ENCODE measurements at regions not wholly inside any gene's neighbourhood (a gene's known extent, or its start where the extent isn't known, plus 50 kb on each side); places are given as distances from the start of the nearest gene placed in this dataset.

- peak; percentile 100 for ATAC-seq
- TF ChIP-seq CHD2 (IDR thresholded peaks at IDR 0.05; ENCODE audit: low read length, partially characterized antibody) (no peak), HES2 (IDR thresholded peaks at IDR 0.05) (no peak), FOSL2 (IDR thresholded peaks at IDR 0.05) (no peak), FOSL2 (CRISPR knock-in tag; IDR thresholded peaks at IDR 0.05) (0 out of 2 replicates have a peak, but pooled peaks have one; percentile 29), TP53 (CRISPR knock-in tag; IDR thresholded peaks at IDR 0.05) (no peak), FOXS1 (CRISPR knock-in tag; IDR thresholded peaks at IDR 0.05) (no peak), CBX2 (IDR thresholded peaks at IDR 0.05; ENCODE audit: borderline replicate concordance, low read depth) (no peak), EHMT2 (IDR thresholded peaks at IDR 0.05; ENCODE audit: low read depth) (no peak), ZFP36 (IDR thresholded peaks at IDR 0.05; ENCODE audit: borderline replicate concordance, partially characterized antibody) (no peak), HOXB13 (CRISPR knock-in tag; IDR thresholded peaks at IDR 0.05; ENCODE audit: low read depth) (no peak), BCL3 (IDR thresholded peaks at IDR 0.05) (no peak), NR3C1 (IDR thresholded peaks at IDR 0.05) (no peak), CHD4 (IDR thresholded peaks at IDR 0.05; ENCODE audit: borderline replicate concordance) (no peak), CTCF (IDR thresholded peaks at IDR 0.05) (peak; percentile 75), PBX3 (IDR thresholded peaks at IDR 0.05) (no peak), BHLHE40 (IDR thresholded peaks at IDR 0.05; ENCODE audit: low read depth, low read length) (no peak), SREBF2 (IDR thresholded peaks at IDR 0.05) (no peak), MAX (IDR thresholded peaks at IDR 0.05) (peak; percentile 38), EP300 (IDR thresholded peaks at IDR 0.05) (no peak), RCOR1 (IDR thresholded peaks at IDR 0.05; ENCODE audit: low read depth, low read length) (no peak), EHF (CRISPR knock-in tag; IDR thresholded peaks at IDR 0.05) (no peak), ATOH8 (CRISPR knock-in tag; IDR thresholded peaks at IDR 0.05; ENCODE audit: low read depth) (no peak), HEYL (CRISPR knock-in tag; IDR thresholded peaks at IDR 0.05) (no peak), RNF2 (IDR thresholded peaks at IDR 0.05; ENCODE audit: borderline replicate concordance, low read depth) (no peak), TFCP2L1 (CRISPR knock-in tag; IDR thresholded peaks at IDR 0.05) (no peak), E2F6 (IDR thresholded peaks at IDR 0.05; ENCODE audit: borderline replicate concordance, low read depth) (no peak), CBX8 (IDR thresholded peaks at IDR 0.05) (no peak), SMC3 (IDR thresholded peaks at IDR 0.05) (peak; percentile 83), MYC (IDR thresholded peaks at IDR 0.05; ENCODE audit: borderline replicate concordance, low read length) (no peak), RAD21 (conservative IDR thresholded peaks at IDR 0.05 in 1 of 2, IDR thresholded peaks at IDR 0.05 in 1 of 2) (peak; percentile 76), ZNF302 (CRISPR knock-in tag; IDR thresholded peaks at IDR 0.05) (no peak), MAFK (IDR thresholded peaks at IDR 0.05; ENCODE audit: partially characterized antibody) (peak; percentile 52), ESRRA (IDR thresholded peaks at IDR 0.05; ENCODE audit: borderline replicate concordance, low read length) (no peak)
- Histone ChIP-seq H3K4me3 (no peak overlapping the region), H3K4me1 (no peaks in the 10 kb centered on the region), H3K9me3 (no peaks in the 10 kb centered on the region), H3K4me2 (peak overlapping the region; percentile 54), H3K27ac (peak overlapping the region in 1 of 2 experiments; percentile 72; a peak in 3 of 6 replicates)
- peak; percentile 67 for FAIRE-seq
- peak; percentile 75 to 80 for DNase-seq (ENCODE audit: low read depth in 1 of 2, low spot score in 1 of 2)
- POLR2A ChIA-PET, result interaction anchor here (1.0 kb wide), 2 partner anchors 74 to 188 kb away, joined by 3 to 4 read pairs; partner anchors contain the start of gene NAP1L1
- WGBS (ENCODE audit: missing lambda C conversion rate), result 32% methylated on average over 11 of the region's 11 CpGs
- CTCF ChIA-PET, result interaction anchor here (0.7 to 2.5 kb wide), 32 partner anchors 9 to 221 kb away, joined by 3 to 21 read pairs (median 4); partner anchors contain the start of gene BBS10
Observed at GRCh38 chr12:76158518-76159321, 74.2 kb upstream of the NAP1L1 start.
